ENCODE measurements at regions not wholly inside any gene's neighbourhood (a gene's known extent, or its start where the extent isn't known, plus 50 kb on each side); places are given as distances from the start of the nearest gene placed in this dataset.

GRCh38 chr15:69946870-69947269 lies 150.8 kb downstream of the TLE3 start:
- TF ChIP-seq EZH2 (IDR thresholded peaks at IDR 0.05; ENCODE audit: borderline replicate concordance, low read depth, low read length, severe bottlenecking) (no peak), CTCF (IDR thresholded peaks at IDR 0.05; ENCODE audit: borderline replicate concordance, extremely low read depth, low read length, poor library complexity, severe bottlenecking) (no peak)
